HepG2 (cell line): ENCODE measurements at regions not wholly inside any gene's neighbourhood (a gene's known extent, or its start where the extent isn't known, plus 50 kb on each side); places are given as distances from the start of the nearest gene placed in this dataset.

Experiments used
- ATAC-seq: fragments of 200-7000 bp; cut with Tn5 transposase; 3 replicates; pipeline ENCODE4 v1.9.1; 2020; ENCODE audit warnings: mild to moderate bottlenecking, moderate library complexity
- BruUV-seq: library from RNA; stranded (reverse); fragments of 400-500 nt; replicated peaks from 2 replicates; lab custom pipeline; 2021; lab: Mats Ljungman, UMichigan
- CTCF ChIA-PET: fragments of 300-600 bp; formaldehyde crosslinking; extraction: SDS; loops from one replicate; lab custom pipeline; 2021; ENCODE audit warnings: low total read pairs, inconsistent platforms, low intra/inter-chr PET ratio; lab: Yijun Ruan, JAX
- POLR2A ChIA-PET: fragments of 350-600 bp; sonication (Branson Sonifier 250); formaldehyde crosslinking; loops from one replicate; lab custom pipeline; 2020; ENCODE audit warnings: antibody characterized with exemption, inconsistent platforms; lab: Yijun Ruan, JAX
- DNase-seq: peaks from one replicate; pipeline ENCODE4 v3.0.0-alpha.2; 2015; ENCODE audit warnings: low spot score
- FAIRE-seq: peaks from 3 replicates; lab custom pipeline; 2011; peaks lifted over from hg19 to GRCh38; lab: Jason Lieb, UNC
- H2AFZ ChIP-seq: one replicate; pipeline ENCODE4 v1.6.1; 2011; ENCODE audit warnings: low read length, inconsistent platforms
- H3K27ac ChIP-seq: fragments of 300-600 bp; 3 replicates; pipeline ENCODE4 v1.8.0; 2011; ENCODE audit warnings: mixed run types, mild to moderate bottlenecking, mixed read lengths, low read length, inconsistent platforms; ENCODE audit not compliant: insufficient read depth; ENCODE audit errors: extremely low read length
- H3K27me3 ChIP-seq, 2 experiments: fragments of 200-600 bp in 1 of 2; 2 replicates in 1 of 2; 3 replicates in 1 of 2; pipeline versions ENCODE4 v1.6.0 to v1.8.0; 2011; ENCODE audit warnings: low read length in 2 of 2, mild to moderate bottlenecking in 2 of 2, moderate library complexity in 2 of 2, inconsistent platforms in 1 of 2; ENCODE audit not compliant: insufficient read depth in 2 of 2, control insufficient read depth in 1 of 2
- H3K36me3 ChIP-seq, 2 experiments: fragments of 200-600 bp in 1 of 2; replicated peaks in 1 of 2; 2 replicates in 1 of 2; 3 replicates in 1 of 2; pipeline versions ENCODE4 v1.5.1 to v1.8.0; 2011; ENCODE audit warnings: low read length in 2 of 2, inconsistent platforms in 1 of 2; ENCODE audit not compliant: insufficient read depth in 2 of 2, control insufficient read depth in 1 of 2
- H3K4me1 ChIP-seq: 2 replicates; pipeline ENCODE4 v1.5.1; 2012; ENCODE audit warnings: low read length, inconsistent platforms; ENCODE audit not compliant: insufficient read depth
- H3K4me2 ChIP-seq: 2 replicates; pipeline ENCODE4 v1.6.0; 2011; ENCODE audit warnings: low read depth, low read length, inconsistent platforms
- H3K4me3 ChIP-seq, 3 experiments: fragments of 200-600 bp in 1 of 3; sonication (generic), shearing (Covaris generic) in 1 of 3; replicated peaks in 1 of 3; 2 replicates each; pipeline ENCODE4 v1.5.1; 2011 to 2016; ENCODE audit warnings: low read length in 3 of 3, inconsistent platforms in 2 of 3, low read depth in 2 of 3, mild to moderate bottlenecking in 2 of 3, control low read depth in 1 of 3, mixed read lengths in 1 of 3; ENCODE audit not compliant: insufficient read depth in 1 of 3
- H3K79me2 ChIP-seq: one replicate; pipeline ENCODE4 v1.6.1; 2011; ENCODE audit warnings: low read length, inconsistent platforms; ENCODE audit not compliant: insufficient read depth
- H3K9ac ChIP-seq: 2 replicates; pipeline ENCODE4 v1.6.0; 2011; ENCODE audit warnings: mild to moderate bottlenecking, low read depth, low read length, inconsistent platforms; ENCODE audit not compliant: insufficient read depth
- H3K9me3 ChIP-seq: 2 replicates; pipeline ENCODE4 v1.5.1; 2012; ENCODE audit warnings: mild to moderate bottlenecking, low read length
- H4K20me1 ChIP-seq: 2 replicates; pipeline ENCODE4 v1.6.0; 2011; ENCODE audit warnings: inconsistent platforms, mild to moderate bottlenecking, low read length, moderate library complexity; ENCODE audit not compliant: insufficient read depth
- CENPT ChIP-seq: sonication (generic); formaldehyde crosslinking; IDR thresholded peaks from 2 replicates; pipeline ENCODE4 v1.8.0; 2022; ENCODE audit warnings: low read depth, mild to moderate bottlenecking, moderate library complexity, missing genetic modification reagents
- DMAP1 ChIP-seq: IDR thresholded peaks from 2 replicates; pipeline ENCODE4 v1.6.1; 2016
- LCORL ChIP-seq, 2 experiments: fragments of 450-650 bp in 1 of 2; sonication (generic) in 1 of 2; formaldehyde crosslinking in 1 of 2; IDR thresholded peaks; 2 replicates each; pipeline versions ENCODE4 v1.5.0 to v1.6.1; 2017 to 2020; ENCODE audit warnings: antibody characterized with exemption in 1 of 2, missing genetic modification reagents in 1 of 2
- MEIS2 ChIP-seq: sonication (generic); formaldehyde crosslinking; IDR thresholded peaks from 2 replicates; pipeline ENCODE4 v1.9.0; 2021; ENCODE audit warnings: mild to moderate bottlenecking, missing genetic modification reagents
- ZNF556 ChIP-seq: sonication (generic); formaldehyde crosslinking; IDR thresholded peaks from 2 replicates; pipeline ENCODE4 v1.4.0; 2020; ENCODE audit warnings: mild to moderate bottlenecking, missing genetic modification reagents, borderline replicate concordance
- ZNF746 ChIP-seq: sonication (generic); formaldehyde crosslinking; IDR thresholded peaks from 2 replicates; pipeline ENCODE4 v1.8.0; 2022; ENCODE audit warnings: mild to moderate bottlenecking, missing genetic modification reagents
- WGBS: methylation state at CpG from one replicate; pipeline ENCODE4 v1.1.6; 2017; ENCODE audit warnings: low lambda C conversion rate; 5-methylcytosine and 5-hydroxymethylcytosine counted together
- in situ Hi-C: cut with HindIII; loops from 2 replicates; pipeline ENCODE4 v1.10.0; 2017; ENCODE audit warnings: low pct_unique_long_range_greater_than_20kb; ENCODE audit not compliant: extremely low pct_ligation_motif_present
- intact Hi-C: fragments of 100-400 bp; cut with micrococcal nuclease; formaldehyde crosslinking; loops from one replicate; pipeline ENCODE4 v1.10.0; 2022; ENCODE audit not compliant: unreplicated experiment
- TF ChIP-seq, protein P1 (sequence below): sonication (generic); formaldehyde crosslinking; IDR thresholded peaks from 2 replicates; pipeline ENCODE4 v1.4.0; 2020; ENCODE audit warnings: missing genetic modification reagents
- TF ChIP-seq, protein P2 (sequence below): sonication (generic); formaldehyde crosslinking; conservative IDR thresholded peaks from 2 replicates; pipeline ENCODE4 v1.4.0; 2020; ENCODE audit warnings: missing genetic modification reagents
- TF ChIP-seq, protein P3 (sequence below): sonication (generic); formaldehyde crosslinking; IDR thresholded peaks from 2 replicates; pipeline ENCODE4 v1.4.0; 2020; ENCODE audit warnings: missing genetic modification reagents, mild to moderate bottlenecking, borderline replicate concordance

DNA sequence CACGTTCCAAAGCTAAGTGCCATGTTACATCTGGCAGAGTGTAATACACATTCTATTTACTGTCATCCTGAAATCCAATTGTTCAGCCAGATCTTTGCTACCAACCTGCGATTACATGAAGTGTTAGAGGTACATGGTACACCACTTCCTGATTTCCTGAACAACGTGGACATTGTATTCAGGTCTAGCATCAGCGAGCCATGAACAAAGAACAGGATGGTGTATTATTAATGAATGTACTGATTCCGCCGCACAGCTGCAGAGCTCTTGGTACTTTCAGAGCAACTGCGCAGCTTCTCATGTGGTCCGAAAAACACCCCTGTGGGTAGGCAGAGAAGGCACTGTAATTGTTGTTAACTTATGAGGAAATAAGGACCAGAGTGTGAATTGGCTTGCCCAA lies 511.4 kb downstream of the AJAP1 start:
- intact Hi-C loops (no loop called here), in situ Hi-C loops (no loop called here)
- no TSS peak for BruUV-seq
- FAIRE-seq: no peak
- WGBS: 35% methylated on average over 8 of the region's 8 CpGs
- no peaks in the 10 kb centered on the region for H3K79me2 ChIP-seq
- H3K9ac ChIP-seq: no peak overlapping the region
- H2AFZ ChIP-seq: no peak overlapping the region
- no peak for DNase-seq
- POLR2A ChIA-PET: no interaction called here
- no peak overlapping the region for H3K4me3 ChIP-seq
- H3K27ac ChIP-seq: no peak overlapping the region
- H3K4me2 ChIP-seq: no peak overlapping the region
- H3K27me3 ChIP-seq: no peaks in the 10 kb centered on the region; a peak in 1 of 5 replicates
- H3K4me1 ChIP-seq: no peaks in the 10 kb centered on the region
- H3K9me3 ChIP-seq: peaks cover 59% of the 10 kb centered on the region
- CTCF ChIA-PET: no interaction called here
- TF ChIP-seq, protein P1, sequence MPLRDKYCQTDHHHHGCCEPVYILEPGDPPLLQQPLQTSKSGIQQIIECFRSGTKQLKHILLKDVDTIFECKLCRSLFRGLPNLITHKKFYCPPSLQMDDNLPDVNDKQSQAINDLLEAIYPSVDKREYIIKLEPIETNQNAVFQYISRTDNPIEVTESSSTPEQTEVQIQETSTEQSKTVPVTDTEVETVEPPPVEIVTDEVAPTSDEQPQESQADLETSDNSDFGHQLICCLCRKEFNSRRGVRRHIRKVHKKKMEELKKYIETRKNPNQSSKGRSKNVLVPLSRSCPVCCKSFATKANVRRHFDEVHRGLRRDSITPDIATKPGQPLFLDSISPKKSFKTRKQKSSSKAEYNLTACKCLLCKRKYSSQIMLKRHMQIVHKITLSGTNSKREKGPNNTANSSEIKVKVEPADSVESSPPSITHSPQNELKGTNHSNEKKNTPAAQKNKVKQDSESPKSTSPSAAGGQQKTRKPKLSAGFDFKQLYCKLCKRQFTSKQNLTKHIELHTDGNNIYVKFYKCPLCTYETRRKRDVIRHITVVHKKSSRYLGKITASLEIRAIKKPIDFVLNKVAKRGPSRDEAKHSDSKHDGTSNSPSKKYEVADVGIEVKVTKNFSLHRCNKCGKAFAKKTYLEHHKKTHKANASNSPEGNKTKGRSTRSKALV (CRISPR knock-in tag): no peak
- TF ChIP-seq, protein P2, sequence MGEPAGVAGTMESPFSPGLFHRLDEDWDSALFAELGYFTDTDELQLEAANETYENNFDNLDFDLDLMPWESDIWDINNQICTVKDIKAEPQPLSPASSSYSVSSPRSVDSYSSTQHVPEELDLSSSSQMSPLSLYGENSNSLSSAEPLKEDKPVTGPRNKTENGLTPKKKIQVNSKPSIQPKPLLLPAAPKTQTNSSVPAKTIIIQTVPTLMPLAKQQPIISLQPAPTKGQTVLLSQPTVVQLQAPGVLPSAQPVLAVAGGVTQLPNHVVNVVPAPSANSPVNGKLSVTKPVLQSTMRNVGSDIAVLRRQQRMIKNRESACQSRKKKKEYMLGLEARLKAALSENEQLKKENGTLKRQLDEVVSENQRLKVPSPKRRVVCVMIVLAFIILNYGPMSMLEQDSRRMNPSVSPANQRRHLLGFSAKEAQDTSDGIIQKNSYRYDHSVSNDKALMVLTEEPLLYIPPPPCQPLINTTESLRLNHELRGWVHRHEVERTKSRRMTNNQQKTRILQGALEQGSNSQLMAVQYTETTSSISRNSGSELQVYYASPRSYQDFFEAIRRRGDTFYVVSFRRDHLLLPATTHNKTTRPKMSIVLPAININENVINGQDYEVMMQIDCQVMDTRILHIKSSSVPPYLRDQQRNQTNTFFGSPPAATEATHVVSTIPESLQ (CRISPR knock-in tag): no peak
- TF ChIP-seq DMAP1 (no peak), CENPT (CRISPR knock-in tag) (no peak), LCORL (IDR thresholded peaks at IDR 0.05) (no peak), LCORL (CRISPR knock-in tag; IDR thresholded peaks at IDR 0.05) (no peak), MEIS2 (CRISPR knock-in tag) (no peak), ZNF746 (no peak), ZNF556 (no peak)
- TF ChIP-seq, protein P3, sequence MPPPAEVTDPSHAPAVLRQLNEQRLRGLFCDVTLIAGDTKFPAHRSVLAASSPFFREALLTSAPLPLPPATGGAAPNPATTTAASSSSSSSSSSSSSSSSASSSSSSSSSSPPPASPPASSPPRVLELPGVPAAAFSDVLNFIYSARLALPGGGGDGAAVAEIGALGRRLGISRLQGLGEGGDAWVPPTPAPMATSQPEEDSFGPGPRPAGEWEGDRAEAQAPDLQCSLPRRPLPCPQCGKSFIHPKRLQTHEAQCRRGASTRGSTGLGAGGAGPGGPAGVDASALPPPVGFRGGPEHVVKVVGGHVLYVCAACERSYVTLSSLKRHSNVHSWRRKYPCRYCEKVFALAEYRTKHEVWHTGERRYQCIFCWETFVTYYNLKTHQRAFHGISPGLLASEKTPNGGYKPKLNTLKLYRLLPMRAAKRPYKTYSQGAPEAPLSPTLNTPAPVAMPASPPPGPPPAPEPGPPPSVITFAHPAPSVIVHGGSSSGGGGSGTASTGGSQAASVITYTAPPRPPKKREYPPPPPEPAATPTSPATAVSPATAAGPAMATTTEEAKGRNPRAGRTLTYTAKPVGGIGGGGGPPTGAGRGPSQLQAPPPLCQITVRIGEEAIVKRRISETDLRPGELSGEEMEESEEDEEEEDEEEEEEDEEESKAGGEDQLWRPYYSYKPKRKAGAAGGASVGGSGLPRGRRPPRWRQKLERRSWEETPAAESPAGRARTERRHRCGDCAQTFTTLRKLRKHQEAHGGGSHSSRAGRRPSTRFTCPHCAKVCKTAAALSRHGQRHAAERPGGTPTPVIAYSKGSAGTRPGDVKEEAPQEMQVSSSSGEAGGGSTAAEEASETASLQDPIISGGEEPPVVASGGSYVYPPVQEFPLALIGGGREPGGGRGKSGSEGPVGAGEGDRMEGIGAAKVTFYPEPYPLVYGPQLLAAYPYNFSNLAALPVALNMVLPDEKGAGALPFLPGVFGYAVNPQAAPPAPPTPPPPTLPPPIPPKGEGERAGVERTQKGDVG: no peak
- H3K36me3 ChIP-seq: no peaks in the 10 kb centered on the region
- ATAC-seq: no peak
- H4K20me1 ChIP-seq: no peaks in the 10 kb centered on the region
